HepG2 (cell line): ENCODE measurements at regions not wholly inside any gene's neighbourhood (a gene's known extent, or its start where the extent isn't known, plus 50 kb on each side); places are given as distances from the start of the nearest gene placed in this dataset.

Experiments
- ATAC-seq: fragments of 200-7000 bp; cut with Tn5 transposase; 3 replicates; pipeline ENCODE4 v1.9.1; 2020; ENCODE audit warnings: mild to moderate bottlenecking, moderate library complexity
- BruUV-seq: library from RNA; stranded (reverse); fragments of 400-500 nt; replicated peaks from 2 replicates; lab custom pipeline; 2021; lab: Mats Ljungman, UMichigan
- CTCF ChIA-PET: fragments of 300-600 bp; formaldehyde crosslinking; extraction: SDS; loops from one replicate; lab custom pipeline; 2021; ENCODE audit warnings: low total read pairs, inconsistent platforms, low intra/inter-chr PET ratio; lab: Yijun Ruan, JAX
- POLR2A ChIA-PET: fragments of 350-600 bp; sonication (Branson Sonifier 250); formaldehyde crosslinking; loops from one replicate; lab custom pipeline; 2020; ENCODE audit warnings: antibody characterized with exemption, inconsistent platforms; lab: Yijun Ruan, JAX
- DNase-seq: peaks from one replicate; pipeline ENCODE4 v3.0.0-alpha.2; 2015; ENCODE audit warnings: low spot score
- FAIRE-seq: peaks from 3 replicates; lab custom pipeline; 2011; peaks lifted over from hg19 to GRCh38; lab: Jason Lieb, UNC
- H2AFZ ChIP-seq: one replicate; pipeline ENCODE4 v1.6.1; 2011; ENCODE audit warnings: low read length, inconsistent platforms
- H3K27ac ChIP-seq: fragments of 300-600 bp; 3 replicates; pipeline ENCODE4 v1.8.0; 2011; ENCODE audit warnings: mixed run types, mild to moderate bottlenecking, mixed read lengths, low read length, inconsistent platforms; ENCODE audit not compliant: insufficient read depth; ENCODE audit errors: extremely low read length
- H3K27me3 ChIP-seq, 2 experiments: fragments of 200-600 bp in 1 of 2; 2 replicates in 1 of 2; 3 replicates in 1 of 2; pipeline versions ENCODE4 v1.6.0 to v1.8.0; 2011; ENCODE audit warnings: low read length in 2 of 2, mild to moderate bottlenecking in 2 of 2, moderate library complexity in 2 of 2, inconsistent platforms in 1 of 2; ENCODE audit not compliant: insufficient read depth in 2 of 2, control insufficient read depth in 1 of 2
- H3K36me3 ChIP-seq, 2 experiments: fragments of 200-600 bp in 1 of 2; replicated peaks in 1 of 2; 2 replicates in 1 of 2; 3 replicates in 1 of 2; pipeline versions ENCODE4 v1.5.1 to v1.8.0; 2011; ENCODE audit warnings: low read length in 2 of 2, inconsistent platforms in 1 of 2; ENCODE audit not compliant: insufficient read depth in 2 of 2, control insufficient read depth in 1 of 2
- H3K4me1 ChIP-seq: 2 replicates; pipeline ENCODE4 v1.5.1; 2012; ENCODE audit warnings: low read length, inconsistent platforms; ENCODE audit not compliant: insufficient read depth
- H3K4me2 ChIP-seq: 2 replicates; pipeline ENCODE4 v1.6.0; 2011; ENCODE audit warnings: low read depth, low read length, inconsistent platforms
- H3K4me3 ChIP-seq, 3 experiments: fragments of 200-600 bp in 1 of 3; sonication (generic), shearing (Covaris generic) in 1 of 3; replicated peaks in 1 of 3; 2 replicates each; pipeline ENCODE4 v1.5.1; 2011 to 2016; ENCODE audit warnings: low read length in 3 of 3, inconsistent platforms in 2 of 3, low read depth in 2 of 3, mild to moderate bottlenecking in 2 of 3, control low read depth in 1 of 3, mixed read lengths in 1 of 3; ENCODE audit not compliant: insufficient read depth in 1 of 3
- H3K79me2 ChIP-seq: one replicate; pipeline ENCODE4 v1.6.1; 2011; ENCODE audit warnings: low read length, inconsistent platforms; ENCODE audit not compliant: insufficient read depth
- H3K9ac ChIP-seq: 2 replicates; pipeline ENCODE4 v1.6.0; 2011; ENCODE audit warnings: mild to moderate bottlenecking, low read depth, low read length, inconsistent platforms; ENCODE audit not compliant: insufficient read depth
- H3K9me3 ChIP-seq: 2 replicates; pipeline ENCODE4 v1.5.1; 2012; ENCODE audit warnings: mild to moderate bottlenecking, low read length
- H4K20me1 ChIP-seq: 2 replicates; pipeline ENCODE4 v1.6.0; 2011; ENCODE audit warnings: inconsistent platforms, mild to moderate bottlenecking, low read length, moderate library complexity; ENCODE audit not compliant: insufficient read depth
- BRCA1 ChIP-seq: sonication (generic); formaldehyde crosslinking; IDR thresholded peaks from 2 replicates; pipeline ENCODE4 v1.4.0; 2020; ENCODE audit warnings: missing genetic modification reagents
- CENPT ChIP-seq: sonication (generic); formaldehyde crosslinking; IDR thresholded peaks from 2 replicates; pipeline ENCODE4 v1.8.0; 2022; ENCODE audit warnings: low read depth, mild to moderate bottlenecking, moderate library complexity, missing genetic modification reagents
- ERF ChIP-seq: IDR thresholded peaks from 2 replicates; pipeline ENCODE4 v1.6.1; 2018; ENCODE audit warnings: missing biosample characterization, missing genetic modification reagents
- FOXP1 ChIP-seq, 2 experiments: fragments of 450-650 bp in 1 of 2; IDR thresholded peaks; 2 replicates each; pipeline ENCODE4 v1.6.1; 2017 to 2018; ENCODE audit warnings: antibody characterized with exemption in 1 of 2
- HNF1A ChIP-seq, 2 experiments: sonication (generic) in 1 of 2; formaldehyde crosslinking in 1 of 2; IDR thresholded peaks; 2 replicates each; pipeline versions ENCODE4 v1.4.0 to v1.6.1; 2016 to 2020; ENCODE audit warnings: borderline replicate concordance in 1 of 2, low read depth in 1 of 2, mild to moderate bottlenecking in 1 of 2, missing genetic modification reagents in 1 of 2
- KAT2B ChIP-seq: fragments of 150-350 bp; IDR thresholded peaks from 2 replicates; pipeline ENCODE4 v1.6.1; 2014; ENCODE audit warnings: low read depth, low read length, borderline replicate concordance
- MLLT10 ChIP-seq: sonication (generic); formaldehyde crosslinking; IDR thresholded peaks from 2 replicates; pipeline ENCODE4 v1.4.0; 2020; ENCODE audit warnings: missing genetic modification reagents
- MXI1 ChIP-seq: IDR thresholded peaks from 3 replicates; pipeline ENCODE4 v1.6.1; 2012; ENCODE audit warnings: low read depth, low read length, inconsistent platforms, borderline replicate concordance
- NR2F1 ChIP-seq, 2 experiments: fragments of 450-650 bp in 1 of 2; formaldehyde crosslinking in 1 of 2; IDR thresholded peaks; 2 replicates each; pipeline versions ENCODE4 v1.5.0 to v1.6.1; 2016 to 2020; ENCODE audit warnings: mild to moderate bottlenecking in 1 of 2, missing compliant biosample characterization in 1 of 2, missing genetic modification reagents in 1 of 2, moderate library complexity in 1 of 2
- SATB2 ChIP-seq: sonication (generic); formaldehyde crosslinking; IDR thresholded peaks from 2 replicates; pipeline ENCODE4 v1.5.0; 2020; ENCODE audit warnings: missing genetic modification reagents
- TFAP4 ChIP-seq: sonication (generic); IDR thresholded peaks from 2 replicates; pipeline ENCODE4 v1.6.1; 2016; ENCODE audit warnings: low read depth, borderline replicate concordance
- ZFYVE20 ChIP-seq: sonication (generic); formaldehyde crosslinking; IDR thresholded peaks from 2 replicates; pipeline ENCODE4 v1.8.0; 2023; ENCODE audit warnings: low read depth, mild to moderate bottlenecking, moderate library complexity, missing genetic modification reagents, borderline replicate concordance
- ZNF691 ChIP-seq: sonication (generic); formaldehyde crosslinking; IDR thresholded peaks from 2 replicates; pipeline ENCODE4 v1.4.0; 2020; ENCODE audit warnings: missing genetic modification reagents, low read depth, mild to moderate bottlenecking, borderline replicate concordance
- ZNF83 ChIP-seq: sonication (generic); formaldehyde crosslinking; IDR thresholded peaks from 2 replicates; pipeline ENCODE4 v1.4.0; 2020; ENCODE audit warnings: missing genetic modification reagents, mild to moderate bottlenecking, borderline replicate concordance
- WGBS: methylation state at CpG from one replicate; pipeline ENCODE4 v1.1.6; 2017; ENCODE audit warnings: low lambda C conversion rate; 5-methylcytosine and 5-hydroxymethylcytosine counted together
- in situ Hi-C: cut with HindIII; loops from 2 replicates; pipeline ENCODE4 v1.10.0; 2017; ENCODE audit warnings: low pct_unique_long_range_greater_than_20kb; ENCODE audit not compliant: extremely low pct_ligation_motif_present
- intact Hi-C: fragments of 100-400 bp; cut with micrococcal nuclease; formaldehyde crosslinking; loops from one replicate; pipeline ENCODE4 v1.10.0; 2022; ENCODE audit not compliant: unreplicated experiment

GRCh38 chr3:28700728-28701127, 352.1 kb upstream of the AZI2 start:
- POLR2A ChIA-PET = no interaction called here
- Histone ChIP-seq H3K27me3 (no peaks in the 10 kb centered on the region), H3K79me2 (no peaks in the 10 kb centered on the region), H3K4me2 (no peak overlapping the region), H3K4me1 (no peaks in the 10 kb centered on the region), H3K36me3 (no peaks in the 10 kb centered on the region), H3K9me3 (no peaks in the 10 kb centered on the region), H3K4me3 (no peak overlapping the region), H3K27ac (no peak overlapping the region), H2AFZ (no peak overlapping the region), H4K20me1 (no peaks in the 10 kb centered on the region), H3K9ac (no peak overlapping the region)
- in situ Hi-C loops = no loop called here
- TF ChIP-seq ZNF691 (CRISPR knock-in tag) (no peak), KAT2B (no peak), MLLT10 (CRISPR knock-in tag) (no peak), BRCA1 (no peak), ZFYVE20 (CRISPR knock-in tag) (no peak), FOXP1 (IDR thresholded peaks at IDR 0.05) (no peak), FOXP1 (CRISPR knock-in tag; IDR thresholded peaks at IDR 0.05) (no peak)
- WGBS = 3% methylated on average over 5 of the region's 5 CpGs
- ATAC-seq = no peak
- CTCF ChIA-PET = no interaction called here
- DNase-seq = no peak
- FAIRE-seq = no peak
- no TSS peak for BruUV-seq
- intact Hi-C loops = no loop called here

GRCh38 chr3:28703843-28704242, 355.2 kb upstream of the AZI2 start:
- BruUV-seq = no TSS peak
- FAIRE-seq = no peak
- Histone ChIP-seq H3K4me3 (no peak overlapping the region), H3K27ac (no peak overlapping the region), H4K20me1 (no peaks in the 10 kb centered on the region), H3K27me3 (no peaks in the 10 kb centered on the region), H2AFZ (no peak overlapping the region), H3K79me2 (no peaks in the 10 kb centered on the region), H3K9ac (no peak overlapping the region), H3K4me2 (no peak overlapping the region), H3K36me3 (no peaks in the 10 kb centered on the region), H3K4me1 (no peaks in the 10 kb centered on the region), H3K9me3 (no peaks in the 10 kb centered on the region)
- ChIA-PET POLR2A (no interaction called here), CTCF (no interaction called here)
- intact Hi-C loops (no loop called here), in situ Hi-C loops (no loop called here)
- ATAC-seq = no peak
- no peak for DNase-seq
- no peak for TF ChIP-seq SATB2 (CRISPR knock-in tag)
- no peak for TF ChIP-seq TFAP4
- no peak for TF ChIP-seq MXI1
- TF ChIP-seq CENPT (CRISPR knock-in tag) = no peak
- no peak for TF ChIP-seq ERF
- TF ChIP-seq HNF1A (IDR thresholded peaks at IDR 0.05; ENCODE audit: low read depth) = no peak
- TF ChIP-seq HNF1A (CRISPR knock-in tag; IDR thresholded peaks at IDR 0.05; ENCODE audit: borderline replicate concordance) = no peak
- no peak for TF ChIP-seq ZNF83 (CRISPR knock-in tag)
- no peak for TF ChIP-seq NR2F1 (CRISPR knock-in tag; IDR thresholded peaks at IDR 0.05)
